Kidney epithelial cell (primary cell): ENCODE measurements at regions not wholly inside any gene's neighbourhood (a gene's known extent, or its start where the extent isn't known, plus 50 kb on each side); places are given as distances from the start of the nearest gene placed in this dataset.

Source experiments
- DNase-seq: peaks from one replicate; pipeline ENCODE4 v3.0.0-alpha.2; 2010; ENCODE audit warnings: low read depth
- H3K27me3 ChIP-seq: 2 replicates; pipeline ENCODE4 v1.6.0; 2011; ENCODE audit warnings: low read length; ENCODE audit not compliant: control insufficient read depth, insufficient read depth
- H3K36me3 ChIP-seq: 2 replicates; pipeline ENCODE4 v1.5.1; 2011; ENCODE audit warnings: low read length; ENCODE audit not compliant: control insufficient read depth, insufficient read depth
- H3K4me3 ChIP-seq: 2 replicates; pipeline ENCODE4 v1.5.1; 2011; ENCODE audit warnings: low read depth, mild to moderate bottlenecking, control low read depth, low read length
- TF ChIP-seq, protein P1 (sequence below): IDR thresholded peaks from 2 replicates; pipeline ENCODE4 v1.5.1; 2011; ENCODE audit warnings: mild to moderate bottlenecking, moderate library complexity, low read length, control low read depth, inconsistent platforms; ENCODE audit not compliant: insufficient read depth, poor library complexity, severe bottlenecking

DNA sequence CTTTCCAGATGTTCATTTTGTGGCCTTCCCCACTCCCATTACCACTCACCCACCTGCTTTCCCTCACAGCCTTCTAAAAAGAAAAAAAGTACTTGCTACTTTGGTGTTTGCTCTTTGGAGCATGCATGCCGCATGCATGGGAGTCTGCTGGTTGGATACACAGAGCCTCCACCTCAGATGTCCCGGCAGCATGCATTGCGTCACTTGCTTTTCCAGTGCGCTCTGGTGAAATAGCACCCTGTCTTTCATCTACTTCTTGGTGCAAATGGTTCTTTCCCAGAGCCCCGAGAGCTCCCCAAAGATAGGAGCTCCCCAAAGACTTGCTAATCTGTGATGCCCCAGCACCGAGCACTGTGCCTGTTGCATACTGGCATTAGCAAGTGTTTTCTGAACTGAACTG lies 333.2 kb upstream of the ZNF507 start:
- Histone ChIP-seq H3K27me3 (no peaks in the 10 kb centered on the region), H3K4me3 (no peak overlapping the region), H3K36me3 (no peaks in the 10 kb centered on the region)
- DNase-seq, result no peak
- TF ChIP-seq, protein P1, sequence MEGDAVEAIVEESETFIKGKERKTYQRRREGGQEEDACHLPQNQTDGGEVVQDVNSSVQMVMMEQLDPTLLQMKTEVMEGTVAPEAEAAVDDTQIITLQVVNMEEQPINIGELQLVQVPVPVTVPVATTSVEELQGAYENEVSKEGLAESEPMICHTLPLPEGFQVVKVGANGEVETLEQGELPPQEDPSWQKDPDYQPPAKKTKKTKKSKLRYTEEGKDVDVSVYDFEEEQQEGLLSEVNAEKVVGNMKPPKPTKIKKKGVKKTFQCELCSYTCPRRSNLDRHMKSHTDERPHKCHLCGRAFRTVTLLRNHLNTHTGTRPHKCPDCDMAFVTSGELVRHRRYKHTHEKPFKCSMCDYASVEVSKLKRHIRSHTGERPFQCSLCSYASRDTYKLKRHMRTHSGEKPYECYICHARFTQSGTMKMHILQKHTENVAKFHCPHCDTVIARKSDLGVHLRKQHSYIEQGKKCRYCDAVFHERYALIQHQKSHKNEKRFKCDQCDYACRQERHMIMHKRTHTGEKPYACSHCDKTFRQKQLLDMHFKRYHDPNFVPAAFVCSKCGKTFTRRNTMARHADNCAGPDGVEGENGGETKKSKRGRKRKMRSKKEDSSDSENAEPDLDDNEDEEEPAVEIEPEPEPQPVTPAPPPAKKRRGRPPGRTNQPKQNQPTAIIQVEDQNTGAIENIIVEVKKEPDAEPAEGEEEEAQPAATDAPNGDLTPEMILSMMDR, result no peak

DNA sequence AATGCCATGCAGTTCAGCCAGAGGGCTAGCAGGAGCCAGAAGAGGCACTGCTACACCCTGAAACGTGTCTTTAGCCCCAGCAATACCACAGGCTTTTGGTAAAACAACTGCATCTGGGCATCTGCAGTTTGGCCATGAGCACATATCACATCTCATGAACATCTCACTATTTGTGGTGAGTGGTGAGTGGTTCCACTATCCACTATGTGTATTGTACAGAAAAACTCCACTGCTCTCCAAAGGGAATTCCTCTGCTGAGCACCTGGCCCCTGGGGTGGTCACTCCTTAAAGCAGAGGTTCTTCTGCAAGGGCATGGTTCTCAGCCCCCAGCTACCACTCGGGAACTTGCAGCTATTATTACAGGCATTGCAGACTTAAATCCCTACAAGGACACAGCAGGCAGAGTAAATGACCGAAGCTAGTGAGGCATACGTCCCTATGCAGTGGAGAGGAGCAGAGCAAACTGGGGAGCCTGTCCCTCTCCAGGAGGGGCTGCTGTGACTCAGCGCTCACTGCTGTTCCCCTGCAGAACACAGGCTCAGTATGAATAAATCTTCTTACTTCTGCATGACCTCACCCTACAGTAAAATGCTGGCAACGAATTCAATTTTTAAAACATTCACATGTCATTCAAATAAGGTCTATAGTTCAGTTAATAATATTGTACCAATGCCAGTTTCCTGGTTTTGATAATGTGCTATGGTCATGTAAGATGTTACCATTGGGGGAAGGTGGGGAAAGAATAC lies 332.4 kb upstream of the ZNF507 start:
- Histone ChIP-seq H3K27me3 (no peaks in the 10 kb centered on the region), H3K36me3 (no peaks in the 10 kb centered on the region), H3K4me3 (no peak overlapping the region)
- DNase-seq, result no peak
- TF ChIP-seq, protein P1, result no peak

DNA sequence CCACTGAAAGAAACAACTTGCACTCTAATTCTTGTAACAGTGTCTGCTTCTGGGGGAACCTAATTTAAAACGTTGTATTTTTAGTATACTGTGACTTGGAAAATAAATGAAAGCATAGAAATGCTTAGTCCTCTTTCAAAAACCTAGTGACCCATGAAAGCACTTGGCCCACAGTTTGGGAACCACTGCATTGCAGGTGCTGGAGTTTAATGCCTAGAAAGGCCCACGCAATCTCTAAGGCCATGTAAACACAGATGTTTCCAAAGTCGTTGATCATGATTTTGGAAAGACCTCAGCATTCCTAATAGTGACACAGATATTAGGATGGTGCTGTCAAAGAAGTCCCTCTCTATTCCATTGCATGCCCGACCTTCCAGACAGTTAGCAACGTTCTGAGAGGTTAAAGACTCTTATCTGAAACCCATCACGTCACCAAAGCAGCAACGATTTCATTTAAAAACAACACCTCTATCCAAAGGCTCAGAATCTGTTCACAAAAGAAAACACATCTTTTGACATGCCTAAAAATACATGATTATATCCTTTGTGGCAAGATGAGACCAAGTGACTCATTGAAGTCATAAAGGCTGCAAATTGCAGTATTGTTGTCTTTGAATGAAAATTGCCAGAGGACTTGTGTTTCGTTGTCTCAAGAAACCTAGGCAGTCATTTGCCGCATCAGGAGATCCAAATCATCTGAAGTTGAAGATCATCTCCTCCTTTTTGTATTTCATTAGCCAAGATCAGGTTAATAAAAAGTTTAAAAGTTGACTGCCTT lies 328.0 kb upstream of the ZNF507 start:
- TF ChIP-seq, protein P1, result no peak
- Histone ChIP-seq H3K4me3 (no peak overlapping the region), H3K27me3 (no peaks in the 10 kb centered on the region), H3K36me3 (no peaks in the 10 kb centered on the region)
- no peak for DNase-seq

DNA sequence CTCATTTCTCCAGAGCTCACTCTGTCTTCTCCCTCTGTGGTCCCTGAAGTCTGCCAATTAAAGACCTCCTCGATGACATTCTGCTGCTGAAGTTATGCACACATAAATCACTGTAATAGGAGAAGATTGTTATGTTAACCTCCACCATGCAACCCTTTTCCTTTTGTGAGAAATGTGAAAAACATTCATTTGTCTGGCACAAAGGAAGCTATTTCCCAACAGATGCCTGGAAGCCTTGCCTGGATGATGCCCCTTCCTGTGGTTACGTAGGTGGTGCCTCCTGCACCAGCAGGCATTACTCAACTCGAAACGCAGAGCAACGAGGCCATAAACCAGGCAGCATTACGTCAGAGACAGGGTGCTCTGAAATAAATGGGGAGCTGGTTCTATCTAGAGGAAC lies 327.4 kb upstream of the ZNF507 start:
- peak; percentile 81 for DNase-seq
- H3K27me3 ChIP-seq, result no peaks in the 10 kb centered on the region

DNA sequence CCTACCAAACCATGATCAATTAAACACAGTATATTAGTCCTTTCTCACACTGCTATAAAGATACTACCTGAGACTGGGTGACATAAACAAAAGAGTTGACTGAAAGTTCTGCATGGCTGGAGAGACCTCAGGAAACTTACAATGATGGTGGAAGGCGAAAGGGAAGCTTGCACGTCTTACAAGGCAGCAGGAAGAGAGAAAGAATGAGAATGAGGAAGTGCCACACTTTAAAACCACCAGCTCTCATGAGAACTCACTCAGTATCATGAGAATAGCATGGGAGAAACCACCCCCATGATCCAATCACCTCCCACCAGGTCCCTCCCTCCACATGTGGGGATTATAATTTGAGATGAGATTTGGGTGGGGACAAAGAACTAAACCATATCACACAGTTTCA lies 324.9 kb upstream of the ZNF507 start:
- TF ChIP-seq, protein P1, result no peak
- Histone ChIP-seq H3K36me3 (no peaks in the 10 kb centered on the region), H3K27me3 (no peaks in the 10 kb centered on the region), H3K4me3 (no peak overlapping the region)
- DNase-seq, result no peak

More for the DNA sequence above, 327.4 kb upstream of the ZNF507 start:
- Histone ChIP-seq H3K4me3 (no peak overlapping the region), H3K36me3 (no peaks in the 10 kb centered on the region)
- TF ChIP-seq, protein P1, result no peak
